Panc1 (cell line): ENCODE measurements at regions not wholly inside any gene's neighbourhood (a gene's known extent, or its start where the extent isn't known, plus 50 kb on each side); places are given as distances from the start of the nearest gene placed in this dataset.

Source experiments
- POLR2AphosphoS5 ChIP-seq: IDR thresholded peaks from 2 replicates; pipeline ENCODE4 v1.6.1; 2012; ENCODE audit warnings: mild to moderate bottlenecking, low read depth, low read length, moderate library complexity
- REST ChIP-seq, 2 experiments: IDR thresholded peaks; 2 replicates each; pipeline ENCODE4 v1.6.1; 2011 to 2012; ENCODE audit warnings: low read depth in 2 of 2, control low read depth in 1 of 2, low read length in 1 of 2, mild to moderate bottlenecking in 1 of 2, moderate library complexity in 1 of 2; ENCODE audit not compliant: insufficient read depth in 1 of 2
- SIN3A ChIP-seq: IDR thresholded peaks from 2 replicates; pipeline ENCODE4 v1.6.1; 2012; ENCODE audit warnings: low read depth, mild to moderate bottlenecking, low read length, moderate library complexity, borderline replicate concordance; ENCODE audit not compliant: insufficient read depth
- TCF7L2 ChIP-seq: IDR thresholded peaks from 2 replicates; pipeline ENCODE4 v1.6.1; 2011; ENCODE audit warnings: mild to moderate bottlenecking, low read depth, low read length, inconsistent platforms
- TF ChIP-seq, protein P1 (sequence below): fragments of 450-650 bp; IDR thresholded peaks from 2 replicates; pipeline ENCODE4 v1.5.1; 2017; ENCODE audit warnings: mild to moderate bottlenecking

DNA sequence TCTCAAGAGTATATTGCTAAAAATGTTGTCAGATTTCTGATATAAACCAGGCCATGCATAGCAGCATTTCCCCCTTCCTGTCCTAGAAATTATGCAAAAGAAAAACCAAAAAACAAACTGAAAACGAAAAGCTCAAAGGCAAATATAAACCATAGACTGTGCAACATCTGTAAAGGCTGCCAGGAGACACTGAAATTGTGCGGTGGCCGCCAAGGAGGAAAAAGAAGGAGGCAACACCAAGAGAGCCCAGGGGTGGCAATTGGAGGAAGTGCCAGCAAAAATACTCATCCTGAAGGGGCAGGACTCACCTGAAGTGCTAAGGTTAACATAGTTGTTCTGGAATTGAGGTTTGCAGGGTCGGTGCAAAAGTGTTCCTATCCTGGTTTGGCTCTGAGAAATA, 92.0 kb downstream of the RWDD3 start:
- TF ChIP-seq, protein P1, sequence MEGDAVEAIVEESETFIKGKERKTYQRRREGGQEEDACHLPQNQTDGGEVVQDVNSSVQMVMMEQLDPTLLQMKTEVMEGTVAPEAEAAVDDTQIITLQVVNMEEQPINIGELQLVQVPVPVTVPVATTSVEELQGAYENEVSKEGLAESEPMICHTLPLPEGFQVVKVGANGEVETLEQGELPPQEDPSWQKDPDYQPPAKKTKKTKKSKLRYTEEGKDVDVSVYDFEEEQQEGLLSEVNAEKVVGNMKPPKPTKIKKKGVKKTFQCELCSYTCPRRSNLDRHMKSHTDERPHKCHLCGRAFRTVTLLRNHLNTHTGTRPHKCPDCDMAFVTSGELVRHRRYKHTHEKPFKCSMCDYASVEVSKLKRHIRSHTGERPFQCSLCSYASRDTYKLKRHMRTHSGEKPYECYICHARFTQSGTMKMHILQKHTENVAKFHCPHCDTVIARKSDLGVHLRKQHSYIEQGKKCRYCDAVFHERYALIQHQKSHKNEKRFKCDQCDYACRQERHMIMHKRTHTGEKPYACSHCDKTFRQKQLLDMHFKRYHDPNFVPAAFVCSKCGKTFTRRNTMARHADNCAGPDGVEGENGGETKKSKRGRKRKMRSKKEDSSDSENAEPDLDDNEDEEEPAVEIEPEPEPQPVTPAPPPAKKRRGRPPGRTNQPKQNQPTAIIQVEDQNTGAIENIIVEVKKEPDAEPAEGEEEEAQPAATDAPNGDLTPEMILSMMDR, result no peak
- TF ChIP-seq POLR2AphosphoS5 (no peak), SIN3A (no peak), REST (IDR thresholded peaks at IDR 0.05; ENCODE audit: insufficient read depth in 1 of 2, low read depth in 2 of 2, low read length in 1 of 2) (no peak), TCF7L2 (no peak)
